ENCODE measurements at regions not wholly inside any gene's neighbourhood (a gene's known extent, or its start where the extent isn't known, plus 50 kb on each side); places are given as distances from the start of the nearest gene placed in this dataset.
"Not testable (repeated sequence)": the region's sequence is repeated elsewhere in the genome, so short reads cannot be mapped to it uniquely, and the experiment has no call there.

DNA sequence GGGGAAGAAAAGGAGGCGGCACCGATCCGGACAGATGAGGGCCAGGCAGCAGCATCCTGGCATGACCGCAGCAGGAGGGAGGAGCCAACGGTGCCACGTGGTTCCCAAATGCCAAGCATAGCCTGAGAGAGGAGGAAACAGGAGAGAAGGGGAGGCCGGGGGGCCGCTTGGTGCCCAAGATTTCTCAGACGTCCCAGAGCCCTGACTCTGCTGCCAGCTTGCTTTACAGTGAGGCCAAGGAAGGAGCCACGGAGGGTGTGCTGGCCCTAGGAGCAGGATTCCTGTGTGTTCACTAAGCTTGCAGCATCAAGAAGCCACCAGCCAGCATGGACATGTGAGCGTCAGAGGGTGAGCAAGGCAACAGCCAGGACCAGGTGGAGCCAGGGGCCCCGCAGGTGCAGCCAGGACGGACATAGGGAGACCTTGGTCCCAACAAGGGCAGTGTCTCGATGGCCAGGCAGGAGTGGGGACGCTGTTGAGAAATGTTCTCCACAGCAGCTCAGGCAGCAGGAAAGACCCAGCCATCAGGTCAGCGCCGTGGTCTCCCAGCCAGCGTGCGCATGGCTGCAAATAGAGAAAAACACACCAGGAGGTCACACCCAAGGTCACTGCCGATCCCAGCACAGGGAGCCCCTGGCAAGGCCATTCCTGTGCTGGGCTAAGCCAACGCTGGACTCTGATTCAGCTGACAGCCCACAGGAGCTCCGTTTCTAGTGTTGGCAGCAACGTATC, 143.7 kb downstream of the DLL1 start:
- H3K9ac ChIP-seq (ENCODE audit: insufficient read depth in 1 of 2, low read length in 2 of 2) = no peak overlapping the region
- H3K9me3 ChIP-seq (ENCODE audit: control insufficient read depth in 4 of 4, insufficient read depth in 3 of 4, low read length in 3 of 4) = peaks cover 0 to 6% (median 3%) of the 10 kb centered on the region in 4 donors
- WGBS, 2 donors = 72 to 79% methylated on average over 23 of the region's 23 CpGs
- H3K27me3 ChIP-seq (ENCODE audit: control insufficient read depth in 3 of 3, insufficient read depth in 3 of 3, low read length in 2 of 3) = peaks cover 0 to 12% (median 2%) of the 10 kb centered on the region in 3 donors
- H3K4me3 ChIP-seq = no peak overlapping the region
- DNase-seq = no peak
- H3K27ac ChIP-seq (ENCODE audit: low read depth in 1 of 2, low read length in 1 of 2) = peak overlapping the region in 1 of 2 donors; percentile 23
- no peaks in the 10 kb centered on the region for H3K36me3 ChIP-seq (ENCODE audit: control insufficient read depth in 4 of 4, insufficient read depth in 4 of 4, low read length in 4 of 4)
- no peak for ATAC-seq (ENCODE audit: insufficient read depth, low FRiP score)
- H3K4me1 ChIP-seq (ENCODE audit: control insufficient read depth in 5 of 5, insufficient read depth in 5 of 5, low read length in 5 of 5) = peaks cover 0 to 10% (median 1%) of the 10 kb centered on the region in 5 donors
- TF ChIP-seq, protein P1, sequence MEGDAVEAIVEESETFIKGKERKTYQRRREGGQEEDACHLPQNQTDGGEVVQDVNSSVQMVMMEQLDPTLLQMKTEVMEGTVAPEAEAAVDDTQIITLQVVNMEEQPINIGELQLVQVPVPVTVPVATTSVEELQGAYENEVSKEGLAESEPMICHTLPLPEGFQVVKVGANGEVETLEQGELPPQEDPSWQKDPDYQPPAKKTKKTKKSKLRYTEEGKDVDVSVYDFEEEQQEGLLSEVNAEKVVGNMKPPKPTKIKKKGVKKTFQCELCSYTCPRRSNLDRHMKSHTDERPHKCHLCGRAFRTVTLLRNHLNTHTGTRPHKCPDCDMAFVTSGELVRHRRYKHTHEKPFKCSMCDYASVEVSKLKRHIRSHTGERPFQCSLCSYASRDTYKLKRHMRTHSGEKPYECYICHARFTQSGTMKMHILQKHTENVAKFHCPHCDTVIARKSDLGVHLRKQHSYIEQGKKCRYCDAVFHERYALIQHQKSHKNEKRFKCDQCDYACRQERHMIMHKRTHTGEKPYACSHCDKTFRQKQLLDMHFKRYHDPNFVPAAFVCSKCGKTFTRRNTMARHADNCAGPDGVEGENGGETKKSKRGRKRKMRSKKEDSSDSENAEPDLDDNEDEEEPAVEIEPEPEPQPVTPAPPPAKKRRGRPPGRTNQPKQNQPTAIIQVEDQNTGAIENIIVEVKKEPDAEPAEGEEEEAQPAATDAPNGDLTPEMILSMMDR (IDR thresholded peaks at IDR 0.05; ENCODE audit: control extremely low read depth, extremely low read depth) = no peak

DNA sequence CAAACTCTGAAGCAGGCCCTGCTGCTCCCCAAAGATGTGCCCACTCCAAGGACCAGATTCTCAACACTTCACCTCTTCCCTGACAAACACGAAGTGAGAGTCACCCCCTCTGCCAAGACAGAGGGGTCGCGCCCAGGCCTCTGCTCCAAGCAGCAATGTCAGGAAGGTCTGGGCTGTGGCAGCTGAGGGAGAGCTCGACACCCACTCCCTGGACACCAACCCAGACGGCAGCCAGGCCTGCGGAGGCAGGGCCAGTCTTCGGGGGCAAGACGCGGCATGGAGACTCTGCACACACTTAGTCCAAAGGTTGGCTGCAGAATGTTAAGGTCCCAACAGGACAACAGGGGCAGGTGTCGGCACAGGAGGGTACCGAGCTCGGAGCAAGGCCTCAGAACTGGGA, 144.2 kb downstream of the DLL1 start:
- no peak for DNase-seq
- Histone ChIP-seq H3K9me3 (ENCODE audit: control insufficient read depth in 4 of 4, insufficient read depth in 3 of 4, low read length in 3 of 4) (peaks cover 0 to 6% (median 3%) of the 10 kb centered on the region in 4 donors), H3K27ac (ENCODE audit: low read depth in 1 of 2, low read length in 1 of 2) (no peak overlapping the region), H3K36me3 (ENCODE audit: control insufficient read depth in 4 of 4, insufficient read depth in 4 of 4, low read length in 4 of 4) (no peaks in the 10 kb centered on the region), H3K9ac (ENCODE audit: insufficient read depth in 1 of 2, low read length in 2 of 2) (no peak overlapping the region), H3K4me3 (no peak overlapping the region), H3K4me1 (ENCODE audit: control insufficient read depth in 5 of 5, insufficient read depth in 5 of 5, low read length in 5 of 5) (peaks cover 0 to 10% (median 0%) of the 10 kb centered on the region in 5 donors), H3K27me3 (ENCODE audit: control insufficient read depth in 3 of 3, insufficient read depth in 3 of 3, low read length in 2 of 3) (peaks cover 0 to 12% (median 2%) of the 10 kb centered on the region in 3 donors)
- WGBS, 2 donors = 78 to 87% methylated on average over 11 of the region's 12 CpGs
- TF ChIP-seq, protein P1 (IDR thresholded peaks at IDR 0.05; ENCODE audit: control extremely low read depth, extremely low read depth) = no peak
- no peak for ATAC-seq (ENCODE audit: insufficient read depth, low FRiP score)

- not testable (repeated sequence) for DNase-seq; H3K9me3 ChIP-seq (ENCODE audit: control insufficient read depth in 4 of 4, insufficient read depth in 3 of 4, low read length in 3 of 4); H3K27ac ChIP-seq (ENCODE audit: low read depth in 1 of 2, low read length in 1 of 2); ATAC-seq (ENCODE audit: insufficient read depth, low FRiP score); H3K9ac ChIP-seq (ENCODE audit: insufficient read depth in 1 of 2, low read length in 2 of 2); H3K4me3 ChIP-seq; H3K36me3 ChIP-seq (ENCODE audit: control insufficient read depth in 4 of 4, insufficient read depth in 4 of 4, low read length in 4 of 4)
- Histone ChIP-seq H3K4me1 (ENCODE audit: control insufficient read depth in 5 of 5, insufficient read depth in 5 of 5, low read length in 5 of 5) (peaks cover 0 to 10% (median 0%) of the 10 kb centered on the region in 5 donors), H3K27me3 (ENCODE audit: control insufficient read depth in 3 of 3, insufficient read depth in 3 of 3, low read length in 2 of 3) (peaks cover 0 to 12% (median 2%) of the 10 kb centered on the region in 3 donors)
Observed at GRCh38 chr6:170146131-170146530, 144.7 kb downstream of the DLL1 start.

DNA sequence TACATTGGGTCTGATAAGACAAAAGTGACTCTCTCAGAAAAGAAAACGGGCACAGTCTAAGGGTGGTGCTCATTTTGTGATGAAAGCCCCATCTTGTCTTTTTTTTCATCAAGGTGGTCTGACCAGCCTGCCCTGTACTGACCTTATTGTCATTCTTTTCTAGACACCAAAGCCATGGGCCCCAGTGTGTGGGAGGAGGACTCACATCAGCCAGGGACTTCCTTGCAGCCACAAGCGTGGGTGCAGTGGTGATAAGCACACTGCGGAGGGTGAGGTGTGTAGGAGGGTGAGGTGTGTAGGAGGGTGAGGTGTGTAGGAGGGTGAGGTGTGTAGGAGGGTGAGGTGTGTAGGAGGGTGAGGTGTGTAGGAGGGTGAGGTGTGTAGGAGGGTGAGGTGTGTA, 145.2 kb downstream of the DLL1 start:
- 60 to 84% methylated on average over 3 of the region's 3 CpGs for WGBS, 2 donors
- not testable (repeated sequence) for H3K9me3 ChIP-seq (ENCODE audit: control insufficient read depth in 4 of 4, insufficient read depth in 3 of 4, low read length in 3 of 4)

More for the DNA sequence above, 145.2 kb downstream of the DLL1 start:
- not testable (repeated sequence) for H3K9ac ChIP-seq (ENCODE audit: insufficient read depth in 1 of 2, low read length in 2 of 2); H3K36me3 ChIP-seq (ENCODE audit: control insufficient read depth in 4 of 4, insufficient read depth in 4 of 4, low read length in 4 of 4); H3K4me3 ChIP-seq; ATAC-seq (ENCODE audit: insufficient read depth, low FRiP score); DNase-seq; H3K27ac ChIP-seq (ENCODE audit: low read depth in 1 of 2, low read length in 1 of 2)
- H3K4me1 ChIP-seq (ENCODE audit: control insufficient read depth in 5 of 5, insufficient read depth in 5 of 5, low read length in 5 of 5) = peaks cover 0 to 10% (median 0%) of the 10 kb centered on the region in 5 donors
- peaks cover 0 to 12% (median 2%) of the 10 kb centered on the region in 3 donors for H3K27me3 ChIP-seq (ENCODE audit: control insufficient read depth in 3 of 3, insufficient read depth in 3 of 3, low read length in 2 of 3)

Measured in lung (tissue), 11 donors.